ENCODE measurements at regions not wholly inside any gene's neighbourhood (a gene's known extent, or its start where the extent isn't known, plus 50 kb on each side); places are given as distances from the start of the nearest gene placed in this dataset.

DNA sequence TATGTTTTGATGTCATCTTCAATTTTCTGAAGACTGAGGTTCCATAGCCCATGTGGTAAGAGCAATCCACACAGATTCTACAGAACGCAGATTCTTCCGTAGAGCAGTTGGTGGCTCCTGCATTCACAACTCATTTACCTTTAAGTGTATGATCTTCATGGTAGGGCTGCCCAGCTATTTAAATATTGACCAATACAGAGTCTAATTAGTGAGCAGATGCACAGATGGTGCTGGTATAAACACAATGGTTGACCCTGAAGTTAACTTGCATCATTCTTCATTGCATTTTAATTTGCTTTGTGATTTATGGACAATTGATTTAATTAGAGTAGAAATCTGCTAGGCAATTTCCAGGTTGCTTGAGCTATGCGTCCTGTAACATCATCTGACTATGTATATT lies 269.2 kb downstream of the SQOR start:
- TF ChIP-seq, protein P1, sequence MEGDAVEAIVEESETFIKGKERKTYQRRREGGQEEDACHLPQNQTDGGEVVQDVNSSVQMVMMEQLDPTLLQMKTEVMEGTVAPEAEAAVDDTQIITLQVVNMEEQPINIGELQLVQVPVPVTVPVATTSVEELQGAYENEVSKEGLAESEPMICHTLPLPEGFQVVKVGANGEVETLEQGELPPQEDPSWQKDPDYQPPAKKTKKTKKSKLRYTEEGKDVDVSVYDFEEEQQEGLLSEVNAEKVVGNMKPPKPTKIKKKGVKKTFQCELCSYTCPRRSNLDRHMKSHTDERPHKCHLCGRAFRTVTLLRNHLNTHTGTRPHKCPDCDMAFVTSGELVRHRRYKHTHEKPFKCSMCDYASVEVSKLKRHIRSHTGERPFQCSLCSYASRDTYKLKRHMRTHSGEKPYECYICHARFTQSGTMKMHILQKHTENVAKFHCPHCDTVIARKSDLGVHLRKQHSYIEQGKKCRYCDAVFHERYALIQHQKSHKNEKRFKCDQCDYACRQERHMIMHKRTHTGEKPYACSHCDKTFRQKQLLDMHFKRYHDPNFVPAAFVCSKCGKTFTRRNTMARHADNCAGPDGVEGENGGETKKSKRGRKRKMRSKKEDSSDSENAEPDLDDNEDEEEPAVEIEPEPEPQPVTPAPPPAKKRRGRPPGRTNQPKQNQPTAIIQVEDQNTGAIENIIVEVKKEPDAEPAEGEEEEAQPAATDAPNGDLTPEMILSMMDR (IDR thresholded peaks at IDR 0.05) = no peak
- TF ChIP-seq POLR2A (IDR thresholded peaks at IDR 0.05) (no peak), EP300 (IDR thresholded peaks at IDR 0.05) (no peak)
